ENCODE measurements at regions not wholly inside any gene's neighbourhood (a gene's known extent, or its start where the extent isn't known, plus 50 kb on each side); places are given as distances from the start of the nearest gene placed in this dataset.

- TF ChIP-seq, protein P1, sequence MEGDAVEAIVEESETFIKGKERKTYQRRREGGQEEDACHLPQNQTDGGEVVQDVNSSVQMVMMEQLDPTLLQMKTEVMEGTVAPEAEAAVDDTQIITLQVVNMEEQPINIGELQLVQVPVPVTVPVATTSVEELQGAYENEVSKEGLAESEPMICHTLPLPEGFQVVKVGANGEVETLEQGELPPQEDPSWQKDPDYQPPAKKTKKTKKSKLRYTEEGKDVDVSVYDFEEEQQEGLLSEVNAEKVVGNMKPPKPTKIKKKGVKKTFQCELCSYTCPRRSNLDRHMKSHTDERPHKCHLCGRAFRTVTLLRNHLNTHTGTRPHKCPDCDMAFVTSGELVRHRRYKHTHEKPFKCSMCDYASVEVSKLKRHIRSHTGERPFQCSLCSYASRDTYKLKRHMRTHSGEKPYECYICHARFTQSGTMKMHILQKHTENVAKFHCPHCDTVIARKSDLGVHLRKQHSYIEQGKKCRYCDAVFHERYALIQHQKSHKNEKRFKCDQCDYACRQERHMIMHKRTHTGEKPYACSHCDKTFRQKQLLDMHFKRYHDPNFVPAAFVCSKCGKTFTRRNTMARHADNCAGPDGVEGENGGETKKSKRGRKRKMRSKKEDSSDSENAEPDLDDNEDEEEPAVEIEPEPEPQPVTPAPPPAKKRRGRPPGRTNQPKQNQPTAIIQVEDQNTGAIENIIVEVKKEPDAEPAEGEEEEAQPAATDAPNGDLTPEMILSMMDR (IDR thresholded peaks at IDR 0.05), result no peak
- TF ChIP-seq POLR2A (IDR thresholded peaks at IDR 0.05) (no peak), EP300 (IDR thresholded peaks at IDR 0.05) (no peak)
Measured at GRCh38 chr3:115517457-115518050, 105.8 kb upstream of the GAP43 start.

Data from stomach (tissue), 4 donors.